Hippocampal formation (tissue), 2 donors: ENCODE measurements at regions not wholly inside any gene's neighbourhood (a gene's known extent, or its start where the extent isn't known, plus 50 kb on each side); places are given as distances from the start of the nearest gene placed in this dataset.
"Not testable (repeated sequence)": the region's sequence is repeated elsewhere in the genome, so short reads cannot be mapped to it uniquely, and the experiment has no call there.

ENCODE experiments used
- DNase-seq, 2 donors: peaks; one replicate each; lab custom pipeline; 2025; lab: John Stamatoyannopoulos, UW

GRCh38 chr12:41680155-41680554 lies 464.5 kb downstream of the GXYLT1 start:
- no peak for DNase-seq

GRCh38 chr12:41663598-41664265 lies 475.6 kb downstream of the PDZRN4 start:
- no peak for DNase-seq

GRCh38 chr12:41661141-41661765 lies 473.1 kb downstream of the PDZRN4 start:
- no peak for DNase-seq

GRCh38 chr12:41656454-41656853 lies 468.3 kb downstream of the PDZRN4 start:
- no peak for DNase-seq

- no peak for DNase-seq
These were observed 465.5 kb downstream of the PDZRN4 start for GRCh38 chr12:41653386-41654326.

GRCh38 chr12:41652981-41653380 lies 464.9 kb downstream of the PDZRN4 start:
- no peak for DNase-seq

- DNase-seq, result no peak
These were observed 457.5 kb downstream of the PDZRN4 start for GRCh38 chr12:41645624-41646023.

- not testable (repeated sequence) for DNase-seq
These were observed 454.7 kb downstream of the PDZRN4 start for GRCh38 chr12:41642808-41643207.

- no peak for DNase-seq
These were observed 448.5 kb downstream of the PDZRN4 start for GRCh38 chr12:41636653-41637052.

- DNase-seq, result no peak
These were observed 447.7 kb downstream of the PDZRN4 start for GRCh38 chr12:41635626-41636364.

- DNase-seq, result no peak
These were observed 446.0 kb downstream of the PDZRN4 start for GRCh38 chr12:41634091-41634490.

- no peak for DNase-seq
These were observed 441.5 kb downstream of the PDZRN4 start for GRCh38 chr12:41629611-41630010.

GRCh38 chr12:41627476-41627875 lies 439.4 kb downstream of the PDZRN4 start:
- no peak for DNase-seq

- DNase-seq, result no peak
These were observed 436.5 kb downstream of the PDZRN4 start for GRCh38 chr12:41624571-41624970.
